ENCODE measurements at regions not wholly inside any gene's neighbourhood (a gene's known extent, or its start where the extent isn't known, plus 50 kb on each side); places are given as distances from the start of the nearest gene placed in this dataset.

DNA sequence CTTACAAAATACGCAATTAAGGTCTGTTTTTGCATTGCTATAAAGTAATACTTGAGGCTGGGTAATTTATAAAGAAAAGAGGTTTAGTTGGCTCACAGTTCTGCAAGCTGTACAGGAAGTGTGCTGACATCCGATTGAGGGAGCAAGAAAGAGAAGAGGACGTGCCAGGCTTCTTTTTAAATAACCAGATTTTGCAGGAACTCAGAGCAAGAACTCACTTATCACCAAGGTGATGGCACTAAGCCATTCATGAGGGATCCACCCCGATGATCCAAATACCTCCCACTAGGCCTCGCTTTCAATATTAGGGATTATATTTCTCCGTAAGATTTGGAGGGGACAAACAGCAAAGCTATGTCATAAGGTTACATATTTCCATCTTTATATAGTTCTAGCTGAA lies 456.7 kb downstream of the GLUD2 start:
- TF ChIP-seq FOXA2 (IDR thresholded peaks at IDR 0.05) (no peak), TAF1 (conservative IDR thresholded peaks at IDR 0.05) (no peak), NR2F2 (IDR thresholded peaks at IDR 0.05) (no peak), GABPA (IDR thresholded peaks at IDR 0.05 in 1 of 2, conservative IDR thresholded peaks at IDR 0.05 in 1 of 2) (no peak)
- TF ChIP-seq, protein P1, sequence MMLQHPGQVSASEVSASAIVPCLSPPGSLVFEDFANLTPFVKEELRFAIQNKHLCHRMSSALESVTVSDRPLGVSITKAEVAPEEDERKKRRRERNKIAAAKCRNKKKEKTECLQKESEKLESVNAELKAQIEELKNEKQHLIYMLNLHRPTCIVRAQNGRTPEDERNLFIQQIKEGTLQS (IDR thresholded peaks at IDR 0.05): no peak
- no peak for DNase-seq (ENCODE audit: low spot score)
- 79% methylated on average over 6 of the region's 6 CpGs for WGBS
- no peaks in the 10 kb centered on the region for H3K27me3 ChIP-seq (ENCODE audit: control insufficient read depth in 4 of 4, insufficient read depth in 4 of 4, low read length in 3 of 4)
- H3K27ac ChIP-seq (ENCODE audit: low read depth in 1 of 2, low read length in 2 of 2): no peak overlapping the region
- H3K4me1 ChIP-seq (ENCODE audit: control insufficient read depth in 4 of 4, insufficient read depth in 4 of 4, low read length in 3 of 4): no peaks in the 10 kb centered on the region
- H3K9me3 ChIP-seq (ENCODE audit: control insufficient read depth in 4 of 4, low read length in 3 of 4): no peaks in the 10 kb centered on the region
- no peak overlapping the region for H3K4me3 ChIP-seq (ENCODE audit: low read depth in 1 of 3, low read length in 3 of 3)
- H3K9ac ChIP-seq (ENCODE audit: low read depth in 1 of 2, low read length in 2 of 2): no peak overlapping the region
- no peaks in the 10 kb centered on the region for H3K36me3 ChIP-seq (ENCODE audit: control insufficient read depth in 4 of 4, insufficient read depth in 3 of 4, low read depth in 1 of 4, low read length in 3 of 4)

GRCh38 chrX:121546317-121546716 lies 498.9 kb downstream of the GLUD2 start:
- Histone ChIP-seq H3K4me1 (ENCODE audit: control insufficient read depth in 4 of 4, insufficient read depth in 4 of 4, low read length in 3 of 4) (no peaks in the 10 kb centered on the region), H3K9ac (ENCODE audit: low read depth in 1 of 2, low read length in 2 of 2) (no peak overlapping the region), H3K36me3 (ENCODE audit: control insufficient read depth in 4 of 4, insufficient read depth in 3 of 4, low read depth in 1 of 4, low read length in 3 of 4) (no peaks in the 10 kb centered on the region), H3K4me3 (ENCODE audit: low read depth in 1 of 3, low read length in 3 of 3) (no peak overlapping the region), H3K27me3 (ENCODE audit: control insufficient read depth in 4 of 4, insufficient read depth in 4 of 4, low read length in 3 of 4) (no peaks in the 10 kb centered on the region), H3K9me3 (ENCODE audit: control insufficient read depth in 4 of 4, low read length in 3 of 4) (peaks cover 0 to 3% (median 1%) of the 10 kb centered on the region in 4 donors), H3K27ac (ENCODE audit: low read depth in 1 of 2, low read length in 2 of 2) (no peak overlapping the region)
- 84% methylated on average over 1 of the region's 1 CpG for WGBS
- no peak for DNase-seq (ENCODE audit: low spot score)
- TF ChIP-seq JUND (IDR thresholded peaks at IDR 0.05) (no peak), RAD21 (IDR thresholded peaks at IDR 0.05) (no peak), SP1 (IDR thresholded peaks at IDR 0.05) (no peak), RXRA (IDR thresholded peaks at IDR 0.05) (no peak), TAF1 (conservative IDR thresholded peaks at IDR 0.05) (no peak), HNF4G (IDR thresholded peaks at IDR 0.05) (no peak), FOXA1 (IDR thresholded peaks at IDR 0.05) (no peak), NR2F2 (IDR thresholded peaks at IDR 0.05) (no peak), FOXA2 (IDR thresholded peaks at IDR 0.05) (no peak), GABPA (IDR thresholded peaks at IDR 0.05 in 1 of 2, conservative IDR thresholded peaks at IDR 0.05 in 1 of 2) (no peak), HNF4A (conservative IDR thresholded peaks at IDR 0.05) (no peak)
- TF ChIP-seq, protein P2, sequence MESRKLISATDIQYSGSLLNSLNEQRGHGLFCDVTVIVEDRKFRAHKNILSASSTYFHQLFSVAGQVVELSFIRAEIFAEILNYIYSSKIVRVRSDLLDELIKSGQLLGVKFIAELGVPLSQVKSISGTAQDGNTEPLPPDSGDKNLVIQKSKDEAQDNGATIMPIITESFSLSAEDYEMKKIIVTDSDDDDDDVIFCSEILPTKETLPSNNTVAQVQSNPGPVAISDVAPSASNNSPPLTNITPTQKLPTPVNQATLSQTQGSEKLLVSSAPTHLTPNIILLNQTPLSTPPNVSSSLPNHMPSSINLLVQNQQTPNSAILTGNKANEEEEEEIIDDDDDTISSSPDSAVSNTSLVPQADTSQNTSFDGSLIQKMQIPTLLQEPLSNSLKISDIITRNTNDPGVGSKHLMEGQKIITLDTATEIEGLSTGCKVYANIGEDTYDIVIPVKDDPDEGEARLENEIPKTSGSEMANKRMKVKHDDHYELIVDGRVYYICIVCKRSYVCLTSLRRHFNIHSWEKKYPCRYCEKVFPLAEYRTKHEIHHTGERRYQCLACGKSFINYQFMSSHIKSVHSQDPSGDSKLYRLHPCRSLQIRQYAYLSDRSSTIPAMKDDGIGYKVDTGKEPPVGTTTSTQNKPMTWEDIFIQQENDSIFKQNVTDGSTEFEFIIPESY (IDR thresholded peaks at IDR 0.05): no peak
- TF ChIP-seq, protein P3, sequence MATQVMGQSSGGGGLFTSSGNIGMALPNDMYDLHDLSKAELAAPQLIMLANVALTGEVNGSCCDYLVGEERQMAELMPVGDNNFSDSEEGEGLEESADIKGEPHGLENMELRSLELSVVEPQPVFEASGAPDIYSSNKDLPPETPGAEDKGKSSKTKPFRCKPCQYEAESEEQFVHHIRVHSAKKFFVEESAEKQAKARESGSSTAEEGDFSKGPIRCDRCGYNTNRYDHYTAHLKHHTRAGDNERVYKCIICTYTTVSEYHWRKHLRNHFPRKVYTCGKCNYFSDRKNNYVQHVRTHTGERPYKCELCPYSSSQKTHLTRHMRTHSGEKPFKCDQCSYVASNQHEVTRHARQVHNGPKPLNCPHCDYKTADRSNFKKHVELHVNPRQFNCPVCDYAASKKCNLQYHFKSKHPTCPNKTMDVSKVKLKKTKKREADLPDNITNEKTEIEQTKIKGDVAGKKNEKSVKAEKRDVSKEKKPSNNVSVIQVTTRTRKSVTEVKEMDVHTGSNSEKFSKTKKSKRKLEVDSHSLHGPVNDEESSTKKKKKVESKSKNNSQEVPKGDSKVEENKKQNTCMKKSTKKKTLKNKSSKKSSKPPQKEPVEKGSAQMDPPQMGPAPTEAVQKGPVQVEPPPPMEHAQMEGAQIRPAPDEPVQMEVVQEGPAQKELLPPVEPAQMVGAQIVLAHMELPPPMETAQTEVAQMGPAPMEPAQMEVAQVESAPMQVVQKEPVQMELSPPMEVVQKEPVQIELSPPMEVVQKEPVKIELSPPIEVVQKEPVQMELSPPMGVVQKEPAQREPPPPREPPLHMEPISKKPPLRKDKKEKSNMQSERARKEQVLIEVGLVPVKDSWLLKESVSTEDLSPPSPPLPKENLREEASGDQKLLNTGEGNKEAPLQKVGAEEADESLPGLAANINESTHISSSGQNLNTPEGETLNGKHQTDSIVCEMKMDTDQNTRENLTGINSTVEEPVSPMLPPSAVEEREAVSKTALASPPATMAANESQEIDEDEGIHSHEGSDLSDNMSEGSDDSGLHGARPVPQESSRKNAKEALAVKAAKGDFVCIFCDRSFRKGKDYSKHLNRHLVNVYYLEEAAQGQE (IDR thresholded peaks at IDR 0.05): no peak
- TF ChIP-seq, protein P4, sequence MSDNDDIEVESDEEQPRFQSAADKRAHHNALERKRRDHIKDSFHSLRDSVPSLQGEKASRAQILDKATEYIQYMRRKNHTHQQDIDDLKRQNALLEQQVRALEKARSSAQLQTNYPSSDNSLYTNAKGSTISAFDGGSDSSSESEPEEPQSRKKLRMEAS (IDR thresholded peaks at IDR 0.05): no peak
- TF ChIP-seq, protein P1 (IDR thresholded peaks at IDR 0.05): no peak
